ENCODE measurements at regions not wholly inside any gene's neighbourhood (a gene's known extent, or its start where the extent isn't known, plus 50 kb on each side); places are given as distances from the start of the nearest gene placed in this dataset.
A peak's percentile ranks its signal among the peaks of the same experiment; 100 is the strongest.

DNA sequence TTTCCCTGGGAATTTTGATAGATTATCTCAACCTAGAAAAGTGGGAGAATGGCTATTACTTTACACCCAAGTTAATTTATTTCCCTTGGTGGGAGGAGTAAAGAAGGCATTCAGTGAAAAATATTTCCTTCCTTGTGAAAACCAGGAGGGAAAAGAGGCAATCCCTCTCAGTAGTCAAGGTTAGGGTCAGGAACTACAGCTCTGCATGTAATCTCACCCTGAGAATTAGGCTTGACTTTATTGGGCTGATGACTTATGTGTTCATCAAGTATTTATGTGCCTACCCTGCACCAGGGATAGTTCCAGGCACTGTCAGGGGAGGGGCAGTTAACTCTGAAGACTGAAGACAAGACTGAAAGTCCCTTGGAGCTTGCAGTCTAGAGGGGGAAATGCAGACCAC is 281.8 kb downstream of the DLEU7 start:
- H3K4me1 ChIP-seq: no peaks in the 10 kb centered on the region
- no peak for DNase-seq (ENCODE audit: extremely low spot score)
- no peak overlapping the region for H3K27ac ChIP-seq (replicated peaks in 1 of 4)
- peaks cover 0 to 3% (median 0%) of the 10 kb centered on the region in 4 donors for H3K9me3 ChIP-seq
- H3K4me3 ChIP-seq: no peak overlapping the region
- no peaks in the 10 kb centered on the region for H3K36me3 ChIP-seq
- H3K27me3 ChIP-seq: no peaks in the 10 kb centered on the region
- intact Hi-C loops (cut with DNase I): no loop called here
- TF ChIP-seq, protein P1, sequence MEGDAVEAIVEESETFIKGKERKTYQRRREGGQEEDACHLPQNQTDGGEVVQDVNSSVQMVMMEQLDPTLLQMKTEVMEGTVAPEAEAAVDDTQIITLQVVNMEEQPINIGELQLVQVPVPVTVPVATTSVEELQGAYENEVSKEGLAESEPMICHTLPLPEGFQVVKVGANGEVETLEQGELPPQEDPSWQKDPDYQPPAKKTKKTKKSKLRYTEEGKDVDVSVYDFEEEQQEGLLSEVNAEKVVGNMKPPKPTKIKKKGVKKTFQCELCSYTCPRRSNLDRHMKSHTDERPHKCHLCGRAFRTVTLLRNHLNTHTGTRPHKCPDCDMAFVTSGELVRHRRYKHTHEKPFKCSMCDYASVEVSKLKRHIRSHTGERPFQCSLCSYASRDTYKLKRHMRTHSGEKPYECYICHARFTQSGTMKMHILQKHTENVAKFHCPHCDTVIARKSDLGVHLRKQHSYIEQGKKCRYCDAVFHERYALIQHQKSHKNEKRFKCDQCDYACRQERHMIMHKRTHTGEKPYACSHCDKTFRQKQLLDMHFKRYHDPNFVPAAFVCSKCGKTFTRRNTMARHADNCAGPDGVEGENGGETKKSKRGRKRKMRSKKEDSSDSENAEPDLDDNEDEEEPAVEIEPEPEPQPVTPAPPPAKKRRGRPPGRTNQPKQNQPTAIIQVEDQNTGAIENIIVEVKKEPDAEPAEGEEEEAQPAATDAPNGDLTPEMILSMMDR (IDR thresholded peaks at IDR 0.05): no peak
- TF ChIP-seq POLR2A (IDR thresholded peaks at IDR 0.05; ENCODE audit: low read depth) (no peak), POLR2AphosphoS5 (IDR thresholded peaks at IDR 0.05) (no peak), EP300 (IDR thresholded peaks at IDR 0.05) (no peak)

DNA sequence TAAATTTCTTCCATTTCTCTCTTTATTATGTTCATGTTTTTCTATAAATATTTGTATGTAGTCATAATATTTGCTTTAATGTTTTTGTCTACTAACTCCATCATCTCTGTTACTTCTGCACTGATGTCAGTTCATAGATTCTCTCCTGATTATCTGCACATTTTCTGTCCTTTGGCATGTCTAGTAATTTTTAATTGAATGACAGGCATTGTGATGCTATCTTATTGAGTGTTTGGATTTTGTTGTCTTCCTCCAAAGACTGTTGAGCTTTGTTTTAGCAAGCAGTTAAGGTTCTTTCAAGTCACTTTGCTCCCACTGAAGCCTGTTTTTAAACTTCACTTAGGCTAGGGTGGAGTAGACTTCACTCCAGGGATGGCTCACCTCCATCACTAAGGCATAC is 276.8 kb downstream of the DLEU7 start:
- DNase-seq (ENCODE audit: extremely low spot score): no peak
- intact Hi-C loops (cut with DNase I): no loop called here
- Histone ChIP-seq H3K9me3 (peaks cover 0 to 5% (median 0%) of the 10 kb centered on the region in 4 donors), H3K4me1 (no peaks in the 10 kb centered on the region), H3K4me3 (no peak overlapping the region), H3K27me3 (no peaks in the 10 kb centered on the region), H3K27ac (replicated peaks in 1 of 4) (no peak overlapping the region), H3K36me3 (no peaks in the 10 kb centered on the region)
- TF ChIP-seq, protein P1 (IDR thresholded peaks at IDR 0.05): no peak
- no peak for TF ChIP-seq EP300 (IDR thresholded peaks at IDR 0.05)
- no peak for TF ChIP-seq POLR2A (IDR thresholded peaks at IDR 0.05; ENCODE audit: low read depth)
- TF ChIP-seq POLR2AphosphoS5 (IDR thresholded peaks at IDR 0.05): no peak

GRCh38 chr13:50572129-50572528 is 271.4 kb downstream of the DLEU7 start:
- Histone ChIP-seq H3K9me3 (no peaks in the 10 kb centered on the region), H3K36me3 (no peaks in the 10 kb centered on the region), H3K4me1 (peaks cover 0 to 11% (median 2%) of the 10 kb centered on the region in 4 donors), H3K4me3 (no peak overlapping the region), H3K27ac (replicated peaks in 1 of 4) (no peak overlapping the region), H3K27me3 (no peaks in the 10 kb centered on the region)
- 84% methylated on average over 3 of the region's 3 CpGs for WGBS
- peak; percentile 12 for DNase-seq (ENCODE audit: extremely low spot score)
- intact Hi-C loops (cut with DNase I): no loop called here
- TF ChIP-seq EP300 (IDR thresholded peaks at IDR 0.05): no peak
- TF ChIP-seq, protein P1 (IDR thresholded peaks at IDR 0.05): no peak
- TF ChIP-seq POLR2AphosphoS5 (IDR thresholded peaks at IDR 0.05): no peak
- TF ChIP-seq POLR2A (IDR thresholded peaks at IDR 0.05; ENCODE audit: low read depth): no peak

DNA sequence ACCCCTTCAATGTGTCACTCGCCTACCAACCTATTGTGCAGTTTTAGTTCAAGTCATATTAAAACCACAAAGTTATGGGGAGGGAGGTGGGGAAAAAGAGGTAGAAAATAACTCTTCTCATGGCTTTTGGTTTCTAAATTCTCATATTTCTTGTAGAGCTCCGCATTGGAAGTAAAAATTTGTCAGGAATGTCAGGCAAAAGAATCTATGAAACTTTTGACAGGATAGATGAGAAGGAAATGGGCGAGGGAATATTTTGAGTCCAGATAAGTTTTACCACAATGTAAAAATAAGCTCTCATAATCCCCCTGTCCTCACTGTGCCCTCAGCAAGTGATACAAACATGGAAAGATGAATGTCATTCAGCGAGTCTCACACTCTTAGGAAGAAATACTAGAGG is 270.4 kb downstream of the DLEU7 start:
- intact Hi-C loops (cut with DNase I): no loop called here
- no peak for DNase-seq (ENCODE audit: extremely low spot score)
- Histone ChIP-seq H3K9me3 (no peaks in the 10 kb centered on the region), H3K27me3 (no peaks in the 10 kb centered on the region), H3K4me1 (peaks cover 0 to 11% (median 2%) of the 10 kb centered on the region in 4 donors), H3K36me3 (no peaks in the 10 kb centered on the region), H3K27ac (replicated peaks in 1 of 4) (no peak overlapping the region), H3K4me3 (no peak overlapping the region)
- TF ChIP-seq POLR2AphosphoS5 (IDR thresholded peaks at IDR 0.05) (no peak), POLR2A (IDR thresholded peaks at IDR 0.05; ENCODE audit: low read depth) (no peak), EP300 (IDR thresholded peaks at IDR 0.05) (no peak)
- TF ChIP-seq, protein P1 (IDR thresholded peaks at IDR 0.05): no peak
- WGBS: 86% methylated on average over 4 of the region's 4 CpGs

- 80% methylated on average over 3 of the region's 3 CpGs for WGBS
- Histone ChIP-seq H3K4me1 (peaks cover 0 to 11% (median 2%) of the 10 kb centered on the region in 4 donors), H3K27me3 (no peaks in the 10 kb centered on the region), H3K27ac (replicated peaks in 1 of 4) (no peak overlapping the region), H3K4me3 (no peak overlapping the region), H3K36me3 (no peaks in the 10 kb centered on the region), H3K9me3 (no peaks in the 10 kb centered on the region)
- TF ChIP-seq POLR2AphosphoS5 (IDR thresholded peaks at IDR 0.05): no peak
- TF ChIP-seq, protein P1 (IDR thresholded peaks at IDR 0.05): no peak
- DNase-seq (ENCODE audit: extremely low spot score): peak; percentile 4
- intact Hi-C loops (cut with DNase I): no loop called here
These were observed 268.8 kb downstream of the DLEU7 start for GRCh38 chr13:50574731-50575130.

Data from esophagus muscularis mucosa (tissue), 4 donors.